Upper lobe of left lung (tissue), 4 donors: ENCODE measurements at regions not wholly inside any gene's neighbourhood (a gene's known extent, or its start where the extent isn't known, plus 50 kb on each side); places are given as distances from the start of the nearest gene placed in this dataset.

Experiments used
- EP300 ChIP-seq, 4 donors: sonication (generic); formaldehyde crosslinking; IDR thresholded peaks; one replicate each; pipeline ENCODE4 v1.5.1; 2017; ENCODE audit warnings: antibody characterized with exemption in 4 of 4, control low read depth in 2 of 4
- POLR2A ChIP-seq, 4 donors: fragments of 450-650 bp; IDR thresholded peaks; one replicate each; pipeline ENCODE4 v1.5.1; 2016 to 2017; ENCODE audit warnings: antibody characterized with exemption in 4 of 4, mild to moderate bottlenecking in 2 of 4
- POLR2AphosphoS5 ChIP-seq, 2 donors: sonication (generic); formaldehyde crosslinking; IDR thresholded peaks; one replicate each; pipeline ENCODE4 v1.5.1; 2017; ENCODE audit warnings: antibody characterized with exemption in 2 of 2
- TF ChIP-seq, protein P1 (sequence below), 6 experiments: fragments of 450-650 bp in 4 of 6; fragments of 200-600 bp in 2 of 6; sonication (generic) in 2 of 6; IDR thresholded peaks; one replicate each; pipeline ENCODE4 v1.5.1; 2016 to 2019; ENCODE audit warnings: antibody characterized with exemption in 6 of 6

GRCh38 chr2:208627110-208627884 is 220.7 kb downstream of the PTH2R start:
- TF ChIP-seq POLR2A (IDR thresholded peaks at IDR 0.05) = no peak
- TF ChIP-seq, protein P1, sequence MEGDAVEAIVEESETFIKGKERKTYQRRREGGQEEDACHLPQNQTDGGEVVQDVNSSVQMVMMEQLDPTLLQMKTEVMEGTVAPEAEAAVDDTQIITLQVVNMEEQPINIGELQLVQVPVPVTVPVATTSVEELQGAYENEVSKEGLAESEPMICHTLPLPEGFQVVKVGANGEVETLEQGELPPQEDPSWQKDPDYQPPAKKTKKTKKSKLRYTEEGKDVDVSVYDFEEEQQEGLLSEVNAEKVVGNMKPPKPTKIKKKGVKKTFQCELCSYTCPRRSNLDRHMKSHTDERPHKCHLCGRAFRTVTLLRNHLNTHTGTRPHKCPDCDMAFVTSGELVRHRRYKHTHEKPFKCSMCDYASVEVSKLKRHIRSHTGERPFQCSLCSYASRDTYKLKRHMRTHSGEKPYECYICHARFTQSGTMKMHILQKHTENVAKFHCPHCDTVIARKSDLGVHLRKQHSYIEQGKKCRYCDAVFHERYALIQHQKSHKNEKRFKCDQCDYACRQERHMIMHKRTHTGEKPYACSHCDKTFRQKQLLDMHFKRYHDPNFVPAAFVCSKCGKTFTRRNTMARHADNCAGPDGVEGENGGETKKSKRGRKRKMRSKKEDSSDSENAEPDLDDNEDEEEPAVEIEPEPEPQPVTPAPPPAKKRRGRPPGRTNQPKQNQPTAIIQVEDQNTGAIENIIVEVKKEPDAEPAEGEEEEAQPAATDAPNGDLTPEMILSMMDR (IDR thresholded peaks at IDR 0.05) = no peak
- TF ChIP-seq POLR2AphosphoS5 (IDR thresholded peaks at IDR 0.05) = no peak
- TF ChIP-seq EP300 (IDR thresholded peaks at IDR 0.05) = no peak
